Tibial nerve (tissue), 4 donors: ENCODE measurements at regions not wholly inside any gene's neighbourhood (a gene's known extent, or its start where the extent isn't known, plus 50 kb on each side); places are given as distances from the start of the nearest gene placed in this dataset.

ENCODE experiments used
- CTCF ChIP-seq, 5 experiments: fragments of 200-600 bp in 3 of 5; fragments of 450-650 bp in 2 of 5; sonication (generic) in 3 of 5; IDR thresholded peaks; one replicate each; pipeline ENCODE4 v1.5.1; 2016 to 2019; ENCODE audit warnings: antibody characterized with exemption in 5 of 5, mild to moderate bottlenecking in 3 of 5, moderate library complexity in 2 of 5
- EP300 ChIP-seq, 2 donors: sonication (generic); formaldehyde crosslinking; IDR thresholded peaks; one replicate each; pipeline ENCODE4 v1.6.1; 2017; ENCODE audit warnings: antibody characterized with exemption in 2 of 2, mild to moderate bottlenecking in 1 of 2
- POLR2A ChIP-seq, 2 donors: fragments of 450-650 bp; IDR thresholded peaks; one replicate each; pipeline ENCODE4 v1.6.1; 2017; ENCODE audit warnings: antibody characterized with exemption in 2 of 2, mild to moderate bottlenecking in 2 of 2, moderate library complexity in 2 of 2

GRCh38 chr9:135002336-135002735, 84.6 kb upstream of the FCN1 start:
- no peak for TF ChIP-seq CTCF (IDR thresholded peaks at IDR 0.05)
- TF ChIP-seq EP300 (IDR thresholded peaks at IDR 0.05), result no peak
- no peak for TF ChIP-seq POLR2A (IDR thresholded peaks at IDR 0.05)
